ENCODE measurements at regions not wholly inside any gene's neighbourhood (a gene's known extent, or its start where the extent isn't known, plus 50 kb on each side); places are given as distances from the start of the nearest gene placed in this dataset.

DNA sequence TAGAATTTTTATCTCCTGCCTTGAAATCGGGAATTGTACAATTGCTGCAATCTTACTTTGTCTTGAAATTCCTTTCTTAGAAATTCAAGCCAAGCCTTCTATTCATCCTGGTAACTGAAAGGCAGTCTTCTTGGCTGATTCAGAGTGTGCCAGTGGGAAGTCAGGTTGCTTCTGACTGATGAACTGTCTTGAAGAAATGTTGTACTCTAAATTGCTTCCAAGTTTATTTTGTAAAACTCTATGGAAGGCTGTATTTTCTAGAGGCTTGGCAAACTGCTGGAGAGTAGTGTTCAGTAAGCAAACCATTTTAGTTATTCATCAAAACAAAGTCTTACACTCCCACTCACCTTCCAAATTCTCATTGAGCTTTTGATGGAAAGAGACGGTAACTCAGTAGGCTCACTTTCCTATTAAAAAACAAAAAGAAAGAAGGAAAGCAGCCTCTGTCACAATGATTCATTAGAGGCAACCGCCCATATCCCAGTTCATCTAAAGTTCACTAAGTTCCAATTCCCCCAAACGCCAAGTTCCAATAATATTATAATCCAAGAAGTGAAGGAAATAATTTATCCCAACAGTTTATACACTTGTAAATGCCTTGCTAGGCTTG is 187.9 kb upstream of the MALRD1 start:
- TF ChIP-seq, protein P1, sequence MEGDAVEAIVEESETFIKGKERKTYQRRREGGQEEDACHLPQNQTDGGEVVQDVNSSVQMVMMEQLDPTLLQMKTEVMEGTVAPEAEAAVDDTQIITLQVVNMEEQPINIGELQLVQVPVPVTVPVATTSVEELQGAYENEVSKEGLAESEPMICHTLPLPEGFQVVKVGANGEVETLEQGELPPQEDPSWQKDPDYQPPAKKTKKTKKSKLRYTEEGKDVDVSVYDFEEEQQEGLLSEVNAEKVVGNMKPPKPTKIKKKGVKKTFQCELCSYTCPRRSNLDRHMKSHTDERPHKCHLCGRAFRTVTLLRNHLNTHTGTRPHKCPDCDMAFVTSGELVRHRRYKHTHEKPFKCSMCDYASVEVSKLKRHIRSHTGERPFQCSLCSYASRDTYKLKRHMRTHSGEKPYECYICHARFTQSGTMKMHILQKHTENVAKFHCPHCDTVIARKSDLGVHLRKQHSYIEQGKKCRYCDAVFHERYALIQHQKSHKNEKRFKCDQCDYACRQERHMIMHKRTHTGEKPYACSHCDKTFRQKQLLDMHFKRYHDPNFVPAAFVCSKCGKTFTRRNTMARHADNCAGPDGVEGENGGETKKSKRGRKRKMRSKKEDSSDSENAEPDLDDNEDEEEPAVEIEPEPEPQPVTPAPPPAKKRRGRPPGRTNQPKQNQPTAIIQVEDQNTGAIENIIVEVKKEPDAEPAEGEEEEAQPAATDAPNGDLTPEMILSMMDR (IDR thresholded peaks at IDR 0.05), result no peak
- no peak for TF ChIP-seq EZH2 (IDR thresholded peaks at IDR 0.05; ENCODE audit: borderline replicate concordance, insufficient read depth, low read depth, low read length, poor library complexity, severe bottlenecking)
